Small intestine (tissue), 7 donors: ENCODE measurements at regions not wholly inside any gene's neighbourhood (a gene's known extent, or its start where the extent isn't known, plus 50 kb on each side); places are given as distances from the start of the nearest gene placed in this dataset.

ENCODE experiments used
- DNase-seq, 2 donors: peaks; one replicate each; pipeline versions ENCODE4 v3.0.0 to v3.0.0-alpha.2; 2013
- FAIRE-seq: peaks from 2 replicates; lab custom pipeline; 2012; peaks lifted over from hg19 to GRCh38; lab: Jason Lieb, UNC
- H3K27ac ChIP-seq, 3 donors: one replicate each; pipeline ENCODE4 v1.5.1; 2013; ENCODE audit warnings: low read length in 2 of 3, mild to moderate bottlenecking in 2 of 3, control low read depth in 1 of 3, inconsistent platforms in 1 of 3, low read depth in 1 of 3, moderate library complexity in 1 of 3
- H3K27me3 ChIP-seq, 3 donors: one replicate each; pipeline ENCODE4 v1.6.1; 2013; ENCODE audit warnings: low read length in 3 of 3, inconsistent platforms in 1 of 3; ENCODE audit not compliant: control insufficient read depth in 3 of 3, insufficient read depth in 3 of 3
- H3K36me3 ChIP-seq, 3 donors: one replicate each; pipeline ENCODE4 v1.6.1; 2013; ENCODE audit warnings: low read length in 3 of 3, inconsistent platforms in 1 of 3, low read depth in 1 of 3, mild to moderate bottlenecking in 1 of 3, moderate library complexity in 1 of 3; ENCODE audit not compliant: control insufficient read depth in 3 of 3, insufficient read depth in 2 of 3
- H3K4me1 ChIP-seq, 3 donors: one replicate each; pipeline ENCODE4 v1.6.1; 2013; ENCODE audit warnings: low read length in 2 of 3, inconsistent platforms in 1 of 3, low read depth in 1 of 3, mild to moderate bottlenecking in 1 of 3, moderate library complexity in 1 of 3; ENCODE audit not compliant: control insufficient read depth in 3 of 3, insufficient read depth in 2 of 3
- H3K4me3 ChIP-seq, 3 donors: one replicate each; pipeline ENCODE4 v1.5.1; 2013; ENCODE audit warnings: low read length in 3 of 3, control low read depth in 1 of 3, inconsistent platforms in 1 of 3, low read depth in 1 of 3, mild to moderate bottlenecking in 1 of 3, moderate library complexity in 1 of 3
- H3K9me3 ChIP-seq, 2 donors: one replicate each; pipeline ENCODE4 v1.6.1; 2013; ENCODE audit warnings: low read depth in 1 of 2, low read length in 1 of 2; ENCODE audit not compliant: control insufficient read depth in 2 of 2, insufficient read depth in 1 of 2
- whole genome bisulfite sequencing, 3 donors: extraction: QIAGEN DNeasy Blood & Tissue Kit; methylation state at CpG; one replicate each; pipeline ENCODE4 v1.1.7; 2013; 5-methylcytosine and 5-hydroxymethylcytosine counted together
- donor health status: healthy with polysubstance abuse.
- donor health status: control.
- donor health status: control.
- donor health status: Bipolar disorder and iron deficiency.
- donor health status: healthy.

DNA sequence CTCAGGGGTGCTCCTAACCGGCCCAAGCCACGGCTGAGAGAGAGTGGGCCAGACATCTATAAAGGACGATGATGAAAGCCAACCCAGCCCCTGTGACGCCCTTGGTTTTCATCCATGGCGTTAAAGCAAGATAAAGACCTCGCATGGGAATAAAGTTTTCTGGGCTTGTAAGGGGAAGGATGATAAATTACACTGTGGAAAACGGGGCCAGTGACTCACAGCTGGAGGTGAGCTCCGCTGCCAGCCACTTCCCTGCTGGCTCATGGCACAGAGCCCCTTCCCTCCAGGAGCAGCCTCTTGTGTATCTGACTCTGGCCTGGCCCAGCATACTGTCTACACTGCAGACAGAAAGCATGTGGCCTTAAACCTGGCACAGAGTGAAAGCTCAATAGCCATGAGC lies 503.2 kb upstream of the B3GAT1 start:
- Histone ChIP-seq H3K36me3 (no peaks in the 10 kb centered on the region), H3K9me3 (no peaks in the 10 kb centered on the region), H3K4me1 (no peaks in the 10 kb centered on the region), H3K27ac (no peak overlapping the region), H3K27me3 (no peaks in the 10 kb centered on the region), H3K4me3 (no peak overlapping the region)
- FAIRE-seq, result no peak
- WGBS, 3 donors, result 44 to 57% (median 52%) methylated on average over 8 of the region's 8 CpGs
- DNase-seq, result no peak

DNA sequence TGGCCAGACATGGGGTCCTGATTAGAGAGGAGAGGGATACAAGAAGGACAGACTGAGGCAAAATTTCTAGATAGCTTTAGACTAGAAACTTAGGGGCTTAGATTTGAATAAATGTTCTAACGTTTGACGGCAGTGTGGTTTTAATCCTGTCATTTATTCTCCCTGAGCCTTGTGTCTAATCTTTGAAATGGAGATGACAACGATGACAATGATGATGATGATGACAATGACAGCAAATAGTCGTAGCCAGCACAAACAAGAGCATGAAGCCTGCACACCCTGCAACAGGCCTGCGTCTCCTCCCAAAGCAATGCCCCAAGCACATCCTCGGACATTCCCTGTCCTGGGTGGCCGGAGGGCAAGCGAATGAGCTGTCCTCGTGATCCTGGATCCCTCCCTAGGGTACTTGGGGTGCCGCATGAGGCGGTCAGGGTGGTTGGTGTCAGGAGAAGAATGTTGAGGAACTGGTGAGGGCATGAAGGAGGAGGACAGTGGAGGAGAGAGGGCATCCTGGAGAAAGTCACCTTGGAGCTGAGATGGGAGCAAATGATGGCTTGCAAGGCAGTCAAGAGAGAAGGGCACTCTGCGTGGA lies 502.1 kb upstream of the B3GAT1 start:
- Histone ChIP-seq H3K27ac (no peak overlapping the region), H3K4me3 (no peak overlapping the region), H3K36me3 (no peaks in the 10 kb centered on the region), H3K9me3 (no peaks in the 10 kb centered on the region), H3K27me3 (no peaks in the 10 kb centered on the region), H3K4me1 (no peaks in the 10 kb centered on the region)
- FAIRE-seq, result no peak
- 85 to 87% (median 85%) methylated on average over 12 of the region's 12 CpGs for WGBS, 3 donors
- no peak for DNase-seq

GRCh38 chr11:134913391-134913790 lies 501.3 kb upstream of the B3GAT1 start:
- H3K27ac ChIP-seq, result no peak overlapping the region
- H3K36me3 ChIP-seq, result no peaks in the 10 kb centered on the region
- WGBS, 3 donors, result 70 to 85% (median 81%) methylated on average over 18 of the region's 18 CpGs
- no peak overlapping the region for H3K4me3 ChIP-seq
- H3K9me3 ChIP-seq, result no peaks in the 10 kb centered on the region
- H3K27me3 ChIP-seq, result no peaks in the 10 kb centered on the region
- H3K4me1 ChIP-seq, result no peaks in the 10 kb centered on the region
- DNase-seq, result no peak
- no peak for FAIRE-seq

- no peaks in the 10 kb centered on the region for H3K4me1 ChIP-seq
These were observed 499.6 kb upstream of the B3GAT1 start for GRCh38 chr11:134911514-134912180.

GRCh38 chr11:134908583-134908982 lies 496.5 kb upstream of the B3GAT1 start:
- Histone ChIP-seq H3K4me1 (no peaks in the 10 kb centered on the region), H3K27me3 (no peaks in the 10 kb centered on the region), H3K36me3 (no peaks in the 10 kb centered on the region), H3K9me3 (no peaks in the 10 kb centered on the region), H3K4me3 (no peak overlapping the region), H3K27ac (no peak overlapping the region)
- DNase-seq (no peak), FAIRE-seq (no peak)
- 79 to 86% (median 83%) methylated on average over 5 of the region's 5 CpGs for WGBS, 3 donors

More at GRCh38 chr11:134911514-134912180, 499.6 kb upstream of the B3GAT1 start:
- H3K4me3 ChIP-seq, result no peak overlapping the region
- no peaks in the 10 kb centered on the region for H3K27me3 ChIP-seq
- 31 to 61% (median 38%) methylated on average over 9 of the region's 9 CpGs for WGBS, 3 donors
- no peaks in the 10 kb centered on the region for H3K36me3 ChIP-seq
- FAIRE-seq, result no peak
- peak; percentile 18 to 29 for DNase-seq
- H3K9me3 ChIP-seq, result no peaks in the 10 kb centered on the region
- no peak overlapping the region for H3K27ac ChIP-seq

DNA sequence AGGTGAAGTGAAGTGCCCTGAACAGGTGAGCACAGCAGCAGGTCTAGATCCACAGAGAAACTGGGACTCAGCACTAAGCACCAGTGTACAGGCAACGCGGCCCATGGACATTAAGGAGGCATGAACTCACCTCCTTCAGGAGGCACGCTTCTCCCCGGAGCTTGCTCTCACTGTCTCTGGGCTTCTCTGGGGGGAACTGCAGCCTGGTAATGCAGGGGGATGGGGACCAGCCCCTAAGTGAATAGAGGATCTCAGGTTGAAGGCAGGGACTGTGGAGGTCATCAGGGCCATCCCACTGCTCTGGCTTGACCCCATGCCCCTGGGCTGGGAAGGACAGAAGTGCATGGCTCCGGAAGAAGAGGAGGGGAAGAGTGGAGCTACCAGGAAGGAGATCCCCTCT lies 495.6 kb upstream of the B3GAT1 start:
- H3K4me1 ChIP-seq, result no peaks in the 10 kb centered on the region
- H3K36me3 ChIP-seq, result no peaks in the 10 kb centered on the region
- H3K27me3 ChIP-seq, result no peaks in the 10 kb centered on the region
- 72 to 86% (median 82%) methylated on average over 4 to 5 of the region's 5 CpGs for WGBS, 3 donors
- H3K4me3 ChIP-seq, result no peak overlapping the region
- no peaks in the 10 kb centered on the region for H3K9me3 ChIP-seq
- FAIRE-seq (no peak), DNase-seq (no peak)
- H3K27ac ChIP-seq, result no peak overlapping the region

- 73 to 80% (median 77%) methylated on average over 19 of the region's 19 CpGs for WGBS, 3 donors
- H3K4me3 ChIP-seq, result no peak overlapping the region
- DNase-seq (no peak), FAIRE-seq (no peak)
- no peaks in the 10 kb centered on the region for H3K27me3 ChIP-seq
- no peaks in the 10 kb centered on the region for H3K4me1 ChIP-seq
- no peak overlapping the region for H3K27ac ChIP-seq
- no peaks in the 10 kb centered on the region for H3K9me3 ChIP-seq
- H3K36me3 ChIP-seq, result no peaks in the 10 kb centered on the region
These were observed 494.4 kb upstream of the B3GAT1 start for GRCh38 chr11:134906356-134906955.

DNA sequence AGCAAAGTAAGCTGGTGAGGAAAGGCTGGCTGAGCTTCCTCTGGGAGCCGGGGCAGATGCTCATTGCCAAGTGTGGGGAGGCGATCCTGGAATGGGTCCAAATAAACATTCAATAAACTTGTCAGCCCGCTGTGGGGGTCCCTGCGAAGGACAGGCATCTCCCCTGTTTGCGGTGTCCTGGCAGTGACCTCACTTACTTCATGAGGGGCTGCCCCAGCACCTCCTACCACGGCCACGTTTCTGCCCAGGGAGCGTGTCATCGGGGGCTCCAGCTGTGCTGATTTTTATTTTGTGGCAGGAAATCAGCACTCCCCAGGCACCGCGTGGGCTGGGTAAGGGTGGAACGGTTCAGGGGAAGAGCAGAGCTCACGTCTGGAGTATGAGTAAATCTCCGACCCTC lies 493.9 kb upstream of the B3GAT1 start:
- Histone ChIP-seq H3K27ac (no peak overlapping the region), H3K27me3 (no peaks in the 10 kb centered on the region), H3K9me3 (no peaks in the 10 kb centered on the region), H3K4me3 (no peak overlapping the region), H3K36me3 (no peaks in the 10 kb centered on the region), H3K4me1 (no peaks in the 10 kb centered on the region)
- DNase-seq (no peak), FAIRE-seq (no peak)
- WGBS, 3 donors, result 49 to 63% (median 61%) methylated on average over 14 of the region's 14 CpGs
